ENCODE measurements at regions not wholly inside any gene's neighbourhood (a gene's known extent, or its start where the extent isn't known, plus 50 kb on each side); places are given as distances from the start of the nearest gene placed in this dataset.

DNA sequence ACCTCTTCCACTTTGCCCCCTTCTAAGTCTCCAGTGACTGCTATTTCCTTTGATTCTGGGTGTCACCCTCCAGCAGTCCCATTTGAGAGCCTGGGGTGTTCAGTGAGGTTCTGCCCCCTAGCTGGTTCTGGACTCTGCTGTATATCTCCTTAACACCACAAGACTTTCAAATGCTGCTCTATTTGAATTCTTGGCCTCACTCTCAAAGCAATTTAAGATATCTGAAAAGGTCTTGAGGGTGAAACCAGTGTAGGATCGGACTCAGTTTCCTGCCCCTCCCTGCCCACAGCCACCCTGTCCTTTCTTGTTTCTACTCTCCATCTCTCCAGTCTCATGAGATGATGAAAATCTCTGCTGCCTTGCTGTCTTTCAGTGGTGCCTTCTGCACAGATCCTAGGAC lies 280.9 kb downstream of the TENT4A start:
- no peak overlapping the region for H3K23ac ChIP-seq (ENCODE audit: low read depth, low read length)
- H4K8ac ChIP-seq (ENCODE audit: low read depth in 2 of 2, low read length in 2 of 2): no peak overlapping the region
- H2BK15ac ChIP-seq (ENCODE audit: low read depth, low read length): no peak overlapping the region
- DNase-seq (no peak), ATAC-seq (ENCODE audit: low read depth) (no peak)
- intact Hi-C loops (cut with micrococcal nuclease): no loop called here
- H2AFZ ChIP-seq (replicated peaks; ENCODE audit: low read length, poor library complexity): no peak overlapping the region
- no TSS peak for BruUV-seq (replicated peaks)
- in situ Hi-C loops (cut with MboI; ENCODE audit: low sequenced_read_pairs): no loop called here
- H3K14ac ChIP-seq (replicated peaks; ENCODE audit: low read depth, low read length): no peak overlapping the region
- no peak overlapping the region for H3K27ac ChIP-seq (ENCODE audit: insufficient read depth, low read length)
- dilution Hi-C loops (cut with HindIII; ENCODE audit: low sequenced_read_pairs, unreplicated experiment): no loop called here
- no peak overlapping the region for H2BK5ac ChIP-seq (ENCODE audit: low read depth, low read length, poor library complexity, severe bottlenecking)
- H2AK9ac ChIP-seq (replicated peaks; ENCODE audit: low read depth, low read length, poor library complexity): no peak overlapping the region
- H2AK5ac ChIP-seq (ENCODE audit: low read depth, low read length): no peak overlapping the region
- ChIA-PET CTCF (no interaction called here), POLR2A (ENCODE audit: unreplicated experiment) (no interaction called here)
- H4K5ac ChIP-seq (ENCODE audit: low read depth, low read length): no peak overlapping the region
- no peak overlapping the region for H3K56ac ChIP-seq (ENCODE audit: extremely low read depth, insufficient read depth, low read length)
- no peak overlapping the region for H3K4me2 ChIP-seq (ENCODE audit: low read depth, low read length)
- H3K18ac ChIP-seq (ENCODE audit: low read depth, low read length): no peak overlapping the region
- no peak overlapping the region for H3K4me3 ChIP-seq (ENCODE audit: insufficient read depth, low read depth, low read length)
- H2BK120ac ChIP-seq (ENCODE audit: low read depth, low read length): no peak overlapping the region
- no peak for TF ChIP-seq POLR2A (IDR thresholded peaks at IDR 0.05; ENCODE audit: low read depth, low read length)
- TF ChIP-seq, protein P1, sequence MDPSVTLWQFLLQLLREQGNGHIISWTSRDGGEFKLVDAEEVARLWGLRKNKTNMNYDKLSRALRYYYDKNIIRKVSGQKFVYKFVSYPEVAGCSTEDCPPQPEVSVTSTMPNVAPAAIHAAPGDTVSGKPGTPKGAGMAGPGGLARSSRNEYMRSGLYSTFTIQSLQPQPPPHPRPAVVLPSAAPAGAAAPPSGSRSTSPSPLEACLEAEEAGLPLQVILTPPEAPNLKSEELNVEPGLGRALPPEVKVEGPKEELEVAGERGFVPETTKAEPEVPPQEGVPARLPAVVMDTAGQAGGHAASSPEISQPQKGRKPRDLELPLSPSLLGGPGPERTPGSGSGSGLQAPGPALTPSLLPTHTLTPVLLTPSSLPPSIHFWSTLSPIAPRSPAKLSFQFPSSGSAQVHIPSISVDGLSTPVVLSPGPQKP (IDR thresholded peaks at IDR 0.05; ENCODE audit: borderline replicate concordance, low read depth, low read length): no peak
- TF ChIP-seq BHLHE40 (IDR thresholded peaks at IDR 0.05; ENCODE audit: low read depth, low read length): no peak
- no peak for TF ChIP-seq RAD21 (IDR thresholded peaks at IDR 0.05; ENCODE audit: low read length)
- TF ChIP-seq MAZ (IDR thresholded peaks at IDR 0.05; ENCODE audit: borderline replicate concordance, low read depth, low read length): no peak
- TF ChIP-seq CEBPB (IDR thresholded peaks at IDR 0.05; ENCODE audit: low read depth, low read length): no peak
- TF ChIP-seq RCOR1 (IDR thresholded peaks at IDR 0.05; ENCODE audit: insufficient replicate concordance, low read length): no peak
- no peak for TF ChIP-seq RFX5 (IDR thresholded peaks at IDR 0.05; ENCODE audit: low read depth, low read length)
- TF ChIP-seq SMC3 (IDR thresholded peaks at IDR 0.05; ENCODE audit: low read depth, low read length): no peak
- TF ChIP-seq MAFK (IDR thresholded peaks at IDR 0.05; ENCODE audit: low read depth, low read length): no peak
- TF ChIP-seq MXI1 (IDR thresholded peaks at IDR 0.05; ENCODE audit: borderline replicate concordance, low read depth, low read length): no peak
- TF ChIP-seq, protein P2, sequence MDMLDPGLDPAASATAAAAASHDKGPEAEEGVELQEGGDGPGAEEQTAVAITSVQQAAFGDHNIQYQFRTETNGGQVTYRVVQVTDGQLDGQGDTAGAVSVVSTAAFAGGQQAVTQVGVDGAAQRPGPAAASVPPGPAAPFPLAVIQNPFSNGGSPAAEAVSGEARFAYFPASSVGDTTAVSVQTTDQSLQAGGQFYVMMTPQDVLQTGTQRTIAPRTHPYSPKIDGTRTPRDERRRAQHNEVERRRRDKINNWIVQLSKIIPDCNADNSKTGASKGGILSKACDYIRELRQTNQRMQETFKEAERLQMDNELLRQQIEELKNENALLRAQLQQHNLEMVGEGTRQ (IDR thresholded peaks at IDR 0.05; ENCODE audit: low read depth, low read length): no peak
- TF ChIP-seq, protein P3, sequence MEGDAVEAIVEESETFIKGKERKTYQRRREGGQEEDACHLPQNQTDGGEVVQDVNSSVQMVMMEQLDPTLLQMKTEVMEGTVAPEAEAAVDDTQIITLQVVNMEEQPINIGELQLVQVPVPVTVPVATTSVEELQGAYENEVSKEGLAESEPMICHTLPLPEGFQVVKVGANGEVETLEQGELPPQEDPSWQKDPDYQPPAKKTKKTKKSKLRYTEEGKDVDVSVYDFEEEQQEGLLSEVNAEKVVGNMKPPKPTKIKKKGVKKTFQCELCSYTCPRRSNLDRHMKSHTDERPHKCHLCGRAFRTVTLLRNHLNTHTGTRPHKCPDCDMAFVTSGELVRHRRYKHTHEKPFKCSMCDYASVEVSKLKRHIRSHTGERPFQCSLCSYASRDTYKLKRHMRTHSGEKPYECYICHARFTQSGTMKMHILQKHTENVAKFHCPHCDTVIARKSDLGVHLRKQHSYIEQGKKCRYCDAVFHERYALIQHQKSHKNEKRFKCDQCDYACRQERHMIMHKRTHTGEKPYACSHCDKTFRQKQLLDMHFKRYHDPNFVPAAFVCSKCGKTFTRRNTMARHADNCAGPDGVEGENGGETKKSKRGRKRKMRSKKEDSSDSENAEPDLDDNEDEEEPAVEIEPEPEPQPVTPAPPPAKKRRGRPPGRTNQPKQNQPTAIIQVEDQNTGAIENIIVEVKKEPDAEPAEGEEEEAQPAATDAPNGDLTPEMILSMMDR (conservative IDR thresholded peaks at IDR 0.05; ENCODE audit: low read depth, low read length): no peak
- TF ChIP-seq CHD1 (IDR thresholded peaks at IDR 0.05; ENCODE audit: low read depth, low read length): no peak
- TF ChIP-seq FOS (IDR thresholded peaks at IDR 0.05; ENCODE audit: low read depth, low read length): no peak
- no peak for TF ChIP-seq NFE2L2 (IDR thresholded peaks at IDR 0.05; ENCODE audit: low read depth, low read length)
- no peak overlapping the region for H3K9ac ChIP-seq (ENCODE audit: low read depth, low read length)
- H3K27me3 ChIP-seq (ENCODE audit: control insufficient read depth, insufficient read depth, low read length): no peaks in the 10 kb centered on the region
- peaks cover 5% of the 10 kb centered on the region; the same call in 1 of the 2 replicates for H3K9me3 ChIP-seq (ENCODE audit: control insufficient read depth, insufficient read depth, low read length)
- no peak overlapping the region for H3K4ac ChIP-seq (ENCODE audit: low read depth, low read length)
- H3K79me1 ChIP-seq (ENCODE audit: low read depth in 1 of 2, low read length in 2 of 2): no peaks in the 10 kb centered on the region
- no peaks in the 10 kb centered on the region for H3K36me3 ChIP-seq (ENCODE audit: control insufficient read depth, insufficient read depth, low read length)
- no peak overlapping the region for H4K91ac ChIP-seq (ENCODE audit: insufficient read depth, low read depth, low read length)
- no peak overlapping the region for H2BK20ac ChIP-seq (ENCODE audit: low read depth, low read length)
- H3K4me1 ChIP-seq (ENCODE audit: control insufficient read depth, insufficient read depth, low read length): no peaks in the 10 kb centered on the region
- no peaks in the 10 kb centered on the region for H4K20me1 ChIP-seq (ENCODE audit: insufficient read depth, low read length)
- no CpG with 5 or more reads among the region's 1 CpG for WGBS, 2 experiments (ENCODE audit: extremely low coverage in 2 of 2, insufficient read length in 1 of 2)
- H3K9me1 ChIP-seq (ENCODE audit: insufficient read depth, low read length): no peaks in the 10 kb centered on the region

Measured in IMR-90 (cell line).